Sigmoid colon (tissue), 4 donors: ENCODE measurements at regions not wholly inside any gene's neighbourhood (a gene's known extent, or its start where the extent isn't known, plus 50 kb on each side); places are given as distances from the start of the nearest gene placed in this dataset.

ENCODE experiments used
- CTCF ChIP-seq, 4 experiments: fragments of 450-650 bp in 3 of 4; fragments of 200-600 bp in 1 of 4; IDR thresholded peaks; one replicate each; pipeline ENCODE4 v1.5.1; 2016 to 2019; ENCODE audit warnings: antibody characterized with exemption in 4 of 4, mild to moderate bottlenecking in 3 of 4, moderate library complexity in 2 of 4
- POLR2A ChIP-seq, 2 donors: fragments of 450-650 bp; IDR thresholded peaks; one replicate each; pipeline ENCODE4 v1.6.1; 2016; ENCODE audit warnings: antibody characterized with exemption in 2 of 2, mild to moderate bottlenecking in 2 of 2, moderate library complexity in 2 of 2
- POLR2AphosphoS5 ChIP-seq, 4 donors: sonication (generic); formaldehyde crosslinking; IDR thresholded peaks; one replicate each; pipeline ENCODE4 v1.6.1; 2017; ENCODE audit warnings: antibody characterized with exemption in 4 of 4

- TF ChIP-seq CTCF (IDR thresholded peaks at IDR 0.05) (no peak), POLR2A (IDR thresholded peaks at IDR 0.05) (no peak), POLR2AphosphoS5 (IDR thresholded peaks at IDR 0.05) (no peak)
Measured at GRCh38 chr12:28130625-28131598, 59.3 kb upstream of the CCDC91 start.
